Heart left ventricle (tissue), 13 donors: ENCODE measurements at regions not wholly inside any gene's neighbourhood (a gene's known extent, or its start where the extent isn't known, plus 50 kb on each side); places are given as distances from the start of the nearest gene placed in this dataset.

Experiments
- POLR2A ChIP-seq, 2 donors: fragments of 450-650 bp; IDR thresholded peaks; one replicate each; pipeline ENCODE4 v1.6.1; 2017; ENCODE audit warnings: antibody characterized with exemption in 2 of 2, mild to moderate bottlenecking in 2 of 2, moderate library complexity in 2 of 2
- TF ChIP-seq, protein P1 (sequence below), 12 donors: fragments of 200-600 bp; sonication (generic) in 4 of 12; IDR thresholded peaks; one replicate each; pipeline versions ENCODE4 v1.5.0 to v1.8.0; 2018 to 2022; ENCODE audit warnings: antibody characterized with exemption in 12 of 12, mild to moderate bottlenecking in 5 of 12
- donor health status: ischemic (EF 13 %, LVEDD 7.1; RV severe dilation, severe dysfunction).
- donor health status: DM: no; HTN: yes; CAD: no.
- donor health status: DM: no; HTN: no; CAD: no.
- donor health status: ischemic (EF 25% LVEDD 6.9; RV normal size, moderate dysfunction).
- donor health status: ischemic (EF 25% LVEDD 5.7; RV mildly dilated, moderate dysfunction).
- donor health status: ischemic (EF 35%, LVEDD 5.7; RV mildly dilated, moderate dysfunction).
- donor health status: nonischemic (EF 11% LVEDD 7.7; RV severe dilation, severe dysfunction).
- donor health status: DM: yes; HTN: yes; CAD: no.
- donor health status: PGD.
- donor health status: ischemic (EF 29% LVEDD 5.4; RV normal size, mild dysfunction).
- donor health status: nonischemic (EF 23%, LVEDD 6.1; RV moderate dilation, normal function).

DNA sequence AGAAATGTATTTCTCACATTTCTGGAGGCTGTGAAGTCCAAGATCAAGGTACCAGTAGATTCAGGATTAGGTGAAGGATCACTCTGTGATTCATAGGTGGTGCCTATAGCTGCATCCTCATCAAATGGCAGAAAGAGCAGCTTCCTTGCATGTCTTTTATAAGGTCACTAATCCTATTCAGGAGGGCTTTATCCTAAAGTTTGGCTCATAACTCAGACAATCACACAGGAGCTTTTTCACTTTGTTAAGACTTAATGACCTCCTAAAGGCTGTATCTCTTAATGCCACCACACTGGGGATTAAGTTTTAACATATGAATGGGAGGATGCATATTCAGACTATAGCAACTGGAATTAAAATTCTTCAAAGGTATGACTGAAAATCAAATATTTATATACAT is 861.1 kb downstream of the DACH1 start:
- TF ChIP-seq, protein P1, sequence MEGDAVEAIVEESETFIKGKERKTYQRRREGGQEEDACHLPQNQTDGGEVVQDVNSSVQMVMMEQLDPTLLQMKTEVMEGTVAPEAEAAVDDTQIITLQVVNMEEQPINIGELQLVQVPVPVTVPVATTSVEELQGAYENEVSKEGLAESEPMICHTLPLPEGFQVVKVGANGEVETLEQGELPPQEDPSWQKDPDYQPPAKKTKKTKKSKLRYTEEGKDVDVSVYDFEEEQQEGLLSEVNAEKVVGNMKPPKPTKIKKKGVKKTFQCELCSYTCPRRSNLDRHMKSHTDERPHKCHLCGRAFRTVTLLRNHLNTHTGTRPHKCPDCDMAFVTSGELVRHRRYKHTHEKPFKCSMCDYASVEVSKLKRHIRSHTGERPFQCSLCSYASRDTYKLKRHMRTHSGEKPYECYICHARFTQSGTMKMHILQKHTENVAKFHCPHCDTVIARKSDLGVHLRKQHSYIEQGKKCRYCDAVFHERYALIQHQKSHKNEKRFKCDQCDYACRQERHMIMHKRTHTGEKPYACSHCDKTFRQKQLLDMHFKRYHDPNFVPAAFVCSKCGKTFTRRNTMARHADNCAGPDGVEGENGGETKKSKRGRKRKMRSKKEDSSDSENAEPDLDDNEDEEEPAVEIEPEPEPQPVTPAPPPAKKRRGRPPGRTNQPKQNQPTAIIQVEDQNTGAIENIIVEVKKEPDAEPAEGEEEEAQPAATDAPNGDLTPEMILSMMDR (IDR thresholded peaks at IDR 0.05) = no peak
- TF ChIP-seq POLR2A (IDR thresholded peaks at IDR 0.05) = no peak
